ENCODE measurements at regions not wholly inside any gene's neighbourhood (a gene's known extent, or its start where the extent isn't known, plus 50 kb on each side); places are given as distances from the start of the nearest gene placed in this dataset.

- H2AFZ ChIP-seq (ENCODE audit: low read length) = no peak overlapping the region
- no peaks in the 10 kb centered on the region for H3K27me3 ChIP-seq (replicated peaks in 1 of 4; ENCODE audit: control insufficient read depth in 3 of 4, extremely low read depth in 1 of 4, insufficient read depth in 3 of 4, low read length in 3 of 4)
- no peaks in the 10 kb centered on the region for H3K79me1 ChIP-seq (ENCODE audit: low read depth, low read length)
- H3K27ac ChIP-seq (ENCODE audit: low read depth, low read length) = no peak overlapping the region
- no peak for FAIRE-seq
- POLR2A ChIA-PET (ENCODE audit: partially characterized antibody) = interaction anchor here (0.9 kb wide), 1 partner anchor 21 kb away, joined by 3 read pairs; no protein-coding TSS in a partner anchor
- peaks cover 0 to 6% (median under 1%) of the 10 kb centered on the region in 4 experiments; a peak in 3 of 7 replicates for H3K4me1 ChIP-seq (replicated peaks in 1 of 4; ENCODE audit: control insufficient read depth in 3 of 4, insufficient read depth in 4 of 4, low read length in 3 of 4)
- H4K8ac ChIP-seq (ENCODE audit: extremely low read depth, insufficient read depth, low read length) = no peak overlapping the region; the same call in 1 of the 2 replicates
- H3K4ac ChIP-seq (replicated peaks; ENCODE audit: insufficient read length, low read depth, low read length) = no peak overlapping the region
- H3K4me3 ChIP-seq (ENCODE audit: extremely low read depth in 1 of 4, insufficient read depth in 2 of 4, low read depth in 3 of 4, low read length in 4 of 4) = no peak overlapping the region
- H3K18ac ChIP-seq (ENCODE audit: extremely low read depth, low read length) = no peak overlapping the region
- no peak overlapping the region for H2BK5ac ChIP-seq (ENCODE audit: low read depth, low read length)
- 90% methylated on average over 23 of the region's 26 CpGs; no CpG with 5 or more reads in 1 of the 2 experiments for WGBS, 2 experiments (ENCODE audit: extremely low coverage in 1 of 2, insufficient coverage in 1 of 2, insufficient read length in 1 of 2, insufficient replicate concordance in 2 of 2, low coverage in 1 of 2, low lambda C conversion rate in 2 of 2, missing lambda C conversion rate in 1 of 2)
- no peak overlapping the region for H3K9ac ChIP-seq (replicated peaks in 1 of 4; ENCODE audit: extremely low read depth in 1 of 4, low read depth in 3 of 4, low read length in 3 of 4)
- no peak overlapping the region for H2BK120ac ChIP-seq (replicated peaks; ENCODE audit: low read depth, low read length)
- no peak overlapping the region for H2BK20ac ChIP-seq (ENCODE audit: low read length)
- no peaks in the 10 kb centered on the region for H3K9me3 ChIP-seq (ENCODE audit: insufficient read depth in 2 of 2, low read depth in 1 of 2, low read length in 1 of 2)
- 0 out of 2 replicates have a peak overlapping the region, but pooled peaks have one; percentile 86 for H2AK5ac ChIP-seq (ENCODE audit: low read depth, low read length)
- H2BK15ac ChIP-seq (ENCODE audit: low read length) = 0 out of 2 replicates have a peak overlapping the region, but pooled peaks have one; percentile 61
- H4K5ac ChIP-seq (ENCODE audit: insufficient read length, low read depth, low read length) = no peak overlapping the region
- no peaks in the 10 kb centered on the region for H4K20me1 ChIP-seq (replicated peaks in 1 of 2; ENCODE audit: control insufficient read depth in 1 of 2, insufficient read depth in 2 of 2, low read length in 2 of 2)
- H2BK12ac ChIP-seq (ENCODE audit: low read depth, low read length) = no peak overlapping the region
- no peaks in the 10 kb centered on the region for H3K23me2 ChIP-seq (ENCODE audit: low read depth, low read length)
- DNase-seq (ENCODE audit: low read depth in 1 of 2, low spot score in 2 of 2) = no peak
- H3K4me2 ChIP-seq (ENCODE audit: insufficient read depth in 1 of 2, low read depth in 2 of 2, low read length in 2 of 2) = no peak overlapping the region
- CTCF ChIA-PET (ENCODE audit: partially characterized antibody) = interaction anchor here (1.4 to 3.2 kb wide), 2 partner anchors 104 to 110 kb away, joined by 3 to 15 read pairs; no protein-coding TSS in a partner anchor
- H3K36me3 ChIP-seq (ENCODE audit: control insufficient read depth in 2 of 4, insufficient read depth in 4 of 4, low read length in 3 of 4) = no peaks in the 10 kb centered on the region
- no peak overlapping the region for H3K23ac ChIP-seq (ENCODE audit: insufficient read length)
- no peak overlapping the region for H3K56ac ChIP-seq (replicated peaks; ENCODE audit: insufficient read length, low read depth, low read length)
- H4K91ac ChIP-seq (replicated peaks; ENCODE audit: insufficient read length, low read length) = peak overlapping the region; percentile 53
- no peak overlapping the region for H3K14ac ChIP-seq (ENCODE audit: insufficient read length)
- H3K79me2 ChIP-seq (ENCODE audit: control insufficient read depth in 1 of 2, insufficient read depth in 2 of 2, low read length in 2 of 2) = no peaks in the 10 kb centered on the region
- TF ChIP-seq POLR2A (IDR thresholded peaks at IDR 0.05; ENCODE audit: control extremely low read depth in 1 of 2, low read depth in 2 of 2, low read length in 2 of 2) (no peak), TCF12 (IDR thresholded peaks at IDR 0.05; ENCODE audit: low read depth, low read length) (no peak), SIX5 (IDR thresholded peaks at IDR 0.05; ENCODE audit: low read depth, low read length) (no peak), CHD2 (IDR thresholded peaks at IDR 0.05; ENCODE audit: low read length) (no peak), NANOG (IDR thresholded peaks at IDR 0.05; ENCODE audit: insufficient read depth, low read depth, low read length, poor library complexity, severe bottlenecking) (no peak), KDM4A (IDR thresholded peaks at IDR 0.05; ENCODE audit: low read depth, low read length, severe bottlenecking) (no peak), ZNF274 (IDR thresholded peaks at IDR 0.05; ENCODE audit: borderline replicate concordance, extremely low read depth, low read length) (no peak), SP4 (IDR thresholded peaks at IDR 0.05; ENCODE audit: low read length) (no peak), EZH2 (IDR thresholded peaks at IDR 0.05; ENCODE audit: low read depth, low read length, severe bottlenecking) (no peak), CREB1 (IDR thresholded peaks at IDR 0.05) (no peak), GTF2F1 (IDR thresholded peaks at IDR 0.05; ENCODE audit: borderline replicate concordance, low read depth, low read length) (no peak)
- TF ChIP-seq, protein P1, sequence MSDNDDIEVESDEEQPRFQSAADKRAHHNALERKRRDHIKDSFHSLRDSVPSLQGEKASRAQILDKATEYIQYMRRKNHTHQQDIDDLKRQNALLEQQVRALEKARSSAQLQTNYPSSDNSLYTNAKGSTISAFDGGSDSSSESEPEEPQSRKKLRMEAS (IDR thresholded peaks at IDR 0.05) = no peak
Observed at GRCh38 chr9:134553061-134553891, 88.3 kb upstream of the COL5A1 start.
